ENCODE measurements at regions not wholly inside any gene's neighbourhood (a gene's known extent, or its start where the extent isn't known, plus 50 kb on each side); places are given as distances from the start of the nearest gene placed in this dataset.

DNA sequence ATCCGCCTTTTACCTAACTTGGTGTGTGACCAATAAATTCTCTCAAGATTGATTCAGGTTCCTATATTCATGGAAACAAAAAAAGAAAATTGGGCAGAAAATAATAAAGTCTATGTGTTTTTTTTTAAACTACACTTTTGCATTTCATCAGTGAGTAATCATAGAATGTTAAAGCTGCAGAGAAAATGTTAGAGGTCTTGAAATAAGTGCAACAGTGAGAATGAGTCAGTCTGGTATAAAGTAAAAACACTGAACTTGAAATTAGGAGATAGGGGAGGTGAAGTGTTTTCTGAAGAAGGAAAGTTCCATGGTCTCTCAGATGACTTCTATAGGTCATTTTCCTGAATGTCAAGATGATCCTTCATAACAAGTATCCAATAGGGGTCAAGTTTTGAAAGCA lies 202.6 kb upstream of the NRP1 start:
- TF ChIP-seq, protein P1, sequence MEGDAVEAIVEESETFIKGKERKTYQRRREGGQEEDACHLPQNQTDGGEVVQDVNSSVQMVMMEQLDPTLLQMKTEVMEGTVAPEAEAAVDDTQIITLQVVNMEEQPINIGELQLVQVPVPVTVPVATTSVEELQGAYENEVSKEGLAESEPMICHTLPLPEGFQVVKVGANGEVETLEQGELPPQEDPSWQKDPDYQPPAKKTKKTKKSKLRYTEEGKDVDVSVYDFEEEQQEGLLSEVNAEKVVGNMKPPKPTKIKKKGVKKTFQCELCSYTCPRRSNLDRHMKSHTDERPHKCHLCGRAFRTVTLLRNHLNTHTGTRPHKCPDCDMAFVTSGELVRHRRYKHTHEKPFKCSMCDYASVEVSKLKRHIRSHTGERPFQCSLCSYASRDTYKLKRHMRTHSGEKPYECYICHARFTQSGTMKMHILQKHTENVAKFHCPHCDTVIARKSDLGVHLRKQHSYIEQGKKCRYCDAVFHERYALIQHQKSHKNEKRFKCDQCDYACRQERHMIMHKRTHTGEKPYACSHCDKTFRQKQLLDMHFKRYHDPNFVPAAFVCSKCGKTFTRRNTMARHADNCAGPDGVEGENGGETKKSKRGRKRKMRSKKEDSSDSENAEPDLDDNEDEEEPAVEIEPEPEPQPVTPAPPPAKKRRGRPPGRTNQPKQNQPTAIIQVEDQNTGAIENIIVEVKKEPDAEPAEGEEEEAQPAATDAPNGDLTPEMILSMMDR (conservative IDR thresholded peaks at IDR 0.05; ENCODE audit: low read length) = no peak
- no peak for TF ChIP-seq EZH2phosphoT487 (IDR thresholded peaks at IDR 0.05; ENCODE audit: borderline replicate concordance)
